ENCODE measurements at regions not wholly inside any gene's neighbourhood (a gene's known extent, or its start where the extent isn't known, plus 50 kb on each side); places are given as distances from the start of the nearest gene placed in this dataset.

DNA sequence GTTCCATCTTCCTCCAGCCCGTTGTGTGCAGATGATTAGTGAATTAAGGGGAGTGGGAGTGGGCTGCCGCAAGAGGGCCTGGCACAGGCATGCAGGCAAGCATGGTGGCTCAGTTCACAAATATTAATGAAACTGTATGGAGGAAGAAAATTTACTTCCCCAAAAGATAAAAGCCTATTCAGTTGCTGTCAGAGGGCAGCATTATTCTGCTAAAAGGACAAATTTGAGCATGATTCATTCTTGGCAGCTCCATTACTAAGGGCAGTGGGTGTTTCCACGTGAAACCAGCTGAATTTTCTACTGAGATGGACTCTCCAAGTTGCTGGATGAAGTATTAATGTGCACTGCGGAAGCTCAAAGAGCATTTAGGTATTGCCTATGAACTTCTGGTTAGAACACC, 90.9 kb upstream of the WDR11 start:
- TF ChIP-seq POLR2A (IDR thresholded peaks at IDR 0.05; ENCODE audit: extremely low read depth, insufficient read length) (no peak), MYC (IDR thresholded peaks at IDR 0.05; ENCODE audit: low read depth, low read length) (no peak)
- TF ChIP-seq, protein P1, sequence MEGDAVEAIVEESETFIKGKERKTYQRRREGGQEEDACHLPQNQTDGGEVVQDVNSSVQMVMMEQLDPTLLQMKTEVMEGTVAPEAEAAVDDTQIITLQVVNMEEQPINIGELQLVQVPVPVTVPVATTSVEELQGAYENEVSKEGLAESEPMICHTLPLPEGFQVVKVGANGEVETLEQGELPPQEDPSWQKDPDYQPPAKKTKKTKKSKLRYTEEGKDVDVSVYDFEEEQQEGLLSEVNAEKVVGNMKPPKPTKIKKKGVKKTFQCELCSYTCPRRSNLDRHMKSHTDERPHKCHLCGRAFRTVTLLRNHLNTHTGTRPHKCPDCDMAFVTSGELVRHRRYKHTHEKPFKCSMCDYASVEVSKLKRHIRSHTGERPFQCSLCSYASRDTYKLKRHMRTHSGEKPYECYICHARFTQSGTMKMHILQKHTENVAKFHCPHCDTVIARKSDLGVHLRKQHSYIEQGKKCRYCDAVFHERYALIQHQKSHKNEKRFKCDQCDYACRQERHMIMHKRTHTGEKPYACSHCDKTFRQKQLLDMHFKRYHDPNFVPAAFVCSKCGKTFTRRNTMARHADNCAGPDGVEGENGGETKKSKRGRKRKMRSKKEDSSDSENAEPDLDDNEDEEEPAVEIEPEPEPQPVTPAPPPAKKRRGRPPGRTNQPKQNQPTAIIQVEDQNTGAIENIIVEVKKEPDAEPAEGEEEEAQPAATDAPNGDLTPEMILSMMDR (IDR thresholded peaks at IDR 0.05; ENCODE audit: low read depth, low read length): no peak
- TF ChIP-seq, protein P2, sequence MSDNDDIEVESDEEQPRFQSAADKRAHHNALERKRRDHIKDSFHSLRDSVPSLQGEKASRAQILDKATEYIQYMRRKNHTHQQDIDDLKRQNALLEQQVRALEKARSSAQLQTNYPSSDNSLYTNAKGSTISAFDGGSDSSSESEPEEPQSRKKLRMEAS (IDR thresholded peaks at IDR 0.05; ENCODE audit: low read depth, low read length): no peak
- DNase-seq (ENCODE audit: low read depth): no peak
- H3K4me3 ChIP-seq (ENCODE audit: low read depth, low read length): no peak overlapping the region

DNA sequence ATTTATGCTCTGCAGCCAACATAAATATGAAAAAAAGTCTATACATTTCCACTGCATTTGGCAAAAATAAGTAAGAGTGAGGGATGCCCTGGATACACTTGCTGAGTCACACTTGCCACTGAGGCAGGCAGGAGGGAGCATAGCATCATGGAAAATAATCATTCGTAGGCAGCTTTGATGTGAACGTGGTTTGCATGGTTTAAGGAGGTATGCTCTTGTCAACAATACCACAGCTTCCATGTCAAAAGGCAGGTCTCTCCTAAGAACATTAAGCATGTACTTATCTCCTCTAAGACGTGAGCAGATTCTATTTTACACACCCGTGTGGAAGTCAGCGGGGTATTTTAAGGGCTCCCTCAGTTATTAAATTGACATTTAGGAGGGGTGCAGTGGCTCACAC, 89.2 kb upstream of the WDR11 start:
- DNase-seq (ENCODE audit: low read depth): no peak
- no peak overlapping the region for H3K4me3 ChIP-seq (ENCODE audit: low read depth, low read length)
- TF ChIP-seq, protein P1 (IDR thresholded peaks at IDR 0.05; ENCODE audit: low read depth, low read length): no peak
- no peak for TF ChIP-seq POLR2A (IDR thresholded peaks at IDR 0.05; ENCODE audit: extremely low read depth, insufficient read length)

DNA sequence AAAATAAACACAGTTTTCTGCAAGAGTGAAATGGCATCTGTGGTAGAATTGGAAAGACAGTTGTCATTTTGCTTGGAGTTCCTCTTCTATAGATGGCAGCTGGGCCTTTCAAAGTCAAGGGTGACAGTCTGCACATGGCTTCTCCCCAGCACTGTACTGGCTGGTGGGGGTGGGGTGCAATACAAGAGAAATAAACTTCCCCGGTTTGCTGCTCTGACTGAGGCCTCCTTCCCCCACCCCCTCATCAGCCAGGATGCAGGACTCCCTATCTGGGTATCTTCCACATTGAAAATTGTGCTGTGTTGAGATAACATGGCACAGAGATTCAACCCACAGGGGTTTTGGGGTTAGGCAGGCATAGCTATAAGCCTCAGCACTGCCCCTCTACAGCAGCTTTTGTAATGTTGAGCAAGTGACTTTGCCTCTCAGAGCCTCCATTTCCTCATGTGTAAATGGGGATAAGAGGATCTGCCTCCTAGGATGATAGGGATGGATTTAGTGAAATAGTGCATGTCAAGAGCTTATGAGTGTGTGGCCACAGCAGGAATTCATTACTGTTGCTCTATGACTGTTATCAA, 85.8 kb upstream of the WDR11 start:
- TF ChIP-seq, protein P2 (IDR thresholded peaks at IDR 0.05; ENCODE audit: low read depth, low read length): no peak
- no peak for TF ChIP-seq MYC (IDR thresholded peaks at IDR 0.05; ENCODE audit: low read depth, low read length)
- no peak for TF ChIP-seq POLR2A (IDR thresholded peaks at IDR 0.05; ENCODE audit: extremely low read depth, insufficient read length)
- TF ChIP-seq, protein P1 (IDR thresholded peaks at IDR 0.05; ENCODE audit: low read depth, low read length): no peak
- DNase-seq (ENCODE audit: low read depth): no peak
- H3K4me3 ChIP-seq (ENCODE audit: low read depth, low read length): no peak overlapping the region

DNA sequence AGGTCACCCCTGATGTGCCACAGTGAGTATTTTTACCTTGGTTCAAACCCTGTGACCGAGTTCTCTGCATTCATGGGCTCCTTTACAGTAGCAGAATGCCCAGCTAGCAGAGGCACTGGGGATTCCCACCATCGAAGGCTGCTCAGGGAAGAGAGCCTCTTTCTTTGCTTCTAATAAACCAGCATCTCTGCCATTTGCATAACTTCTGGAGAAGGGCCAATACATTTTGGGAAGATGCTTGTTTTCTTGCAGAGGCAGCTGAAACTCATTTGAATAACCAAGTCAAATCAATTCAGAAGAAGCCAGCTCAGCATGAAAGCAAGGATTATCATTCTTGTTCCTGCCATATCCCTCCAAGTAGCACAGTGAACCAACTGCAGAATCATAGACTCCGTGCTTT, 82.9 kb upstream of the WDR11 start:
- H3K4me3 ChIP-seq (ENCODE audit: low read depth, low read length): no peak overlapping the region
- TF ChIP-seq, protein P1 (IDR thresholded peaks at IDR 0.05; ENCODE audit: low read depth, low read length): no peak
- TF ChIP-seq, protein P2 (IDR thresholded peaks at IDR 0.05; ENCODE audit: low read depth, low read length): no peak
- no peak for TF ChIP-seq MYC (IDR thresholded peaks at IDR 0.05; ENCODE audit: low read depth, low read length)
- TF ChIP-seq POLR2A (IDR thresholded peaks at IDR 0.05; ENCODE audit: extremely low read depth, insufficient read length): no peak
- no peak for DNase-seq (ENCODE audit: low read depth)

DNA sequence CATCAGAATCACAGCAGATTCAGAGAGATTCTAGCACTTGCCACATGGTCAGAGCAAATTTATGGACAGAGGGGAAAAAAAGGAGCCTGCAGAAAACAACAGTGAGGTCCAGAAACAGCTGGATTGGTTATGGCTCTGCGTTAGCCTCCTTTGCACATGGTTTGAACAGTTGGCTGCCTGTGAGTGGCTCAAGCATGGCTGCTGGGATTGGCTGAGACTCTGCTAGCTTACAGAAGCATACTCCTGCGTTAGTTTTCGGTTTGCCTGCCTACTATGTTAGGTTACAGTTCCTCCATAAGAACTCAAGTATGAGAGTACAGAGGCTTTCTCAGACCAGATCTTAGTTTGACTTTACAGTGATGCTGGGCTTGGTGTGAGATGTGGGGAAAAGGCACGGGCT, 80.7 kb upstream of the WDR11 start:
- TF ChIP-seq POLR2A (IDR thresholded peaks at IDR 0.05; ENCODE audit: extremely low read depth, insufficient read length) (no peak), MYC (IDR thresholded peaks at IDR 0.05; ENCODE audit: low read depth, low read length) (no peak)
- TF ChIP-seq, protein P2 (IDR thresholded peaks at IDR 0.05; ENCODE audit: low read depth, low read length): no peak
- TF ChIP-seq, protein P1 (IDR thresholded peaks at IDR 0.05; ENCODE audit: low read depth, low read length): no peak
- no peak for DNase-seq (ENCODE audit: low read depth)
- H3K4me3 ChIP-seq (ENCODE audit: low read depth, low read length): no peak overlapping the region

DNA sequence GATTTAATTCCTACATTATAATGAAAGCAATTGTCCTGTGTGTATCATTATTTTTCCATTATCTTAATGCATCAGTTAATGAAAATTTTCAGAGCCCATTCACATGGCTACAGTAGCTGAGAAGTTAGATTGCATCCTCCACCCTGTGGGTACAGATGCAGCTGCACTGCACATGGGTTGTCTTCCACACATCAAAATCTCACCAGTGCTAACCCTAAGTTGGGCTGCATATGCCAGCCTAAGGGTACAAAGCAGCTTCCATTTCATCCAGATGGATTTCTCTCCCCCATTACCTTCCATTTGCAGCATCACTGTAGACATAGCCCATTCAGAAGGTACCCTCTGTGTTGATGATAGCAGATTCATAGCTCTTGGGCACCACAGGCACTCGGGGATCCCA, 74.7 kb upstream of the WDR11 start:
- DNase-seq (ENCODE audit: low read depth): no peak
- no peak for TF ChIP-seq MYC (IDR thresholded peaks at IDR 0.05; ENCODE audit: low read depth, low read length)
- no peak for TF ChIP-seq POLR2A (IDR thresholded peaks at IDR 0.05; ENCODE audit: extremely low read depth, insufficient read length)
- TF ChIP-seq, protein P2 (IDR thresholded peaks at IDR 0.05; ENCODE audit: low read depth, low read length): no peak
- TF ChIP-seq, protein P1 (IDR thresholded peaks at IDR 0.05; ENCODE audit: low read depth, low read length): no peak
- H3K4me3 ChIP-seq (ENCODE audit: low read depth, low read length): no peak overlapping the region
